GM18499 (cell line): ENCODE measurements at regions not wholly inside any gene's neighbourhood (a gene's known extent, or its start where the extent isn't known, plus 50 kb on each side); places are given as distances from the start of the nearest gene placed in this dataset.
A peak's percentile ranks its signal among the peaks of the same experiment; 100 is the strongest.
"Not testable (repeated sequence)": the region's sequence is repeated elsewhere in the genome, so short reads cannot be mapped to it uniquely, and the experiment has no call there.

ENCODE experiments used
- ATAC-seq: cut with Tn5 transposase; IDR thresholded peaks from one replicate; pipeline ENCODE4 v1.9.1; 2021; ENCODE audit warnings: moderate number of reproducible peaks; ENCODE audit not compliant: insufficient read depth, unreplicated experiment

DNA sequence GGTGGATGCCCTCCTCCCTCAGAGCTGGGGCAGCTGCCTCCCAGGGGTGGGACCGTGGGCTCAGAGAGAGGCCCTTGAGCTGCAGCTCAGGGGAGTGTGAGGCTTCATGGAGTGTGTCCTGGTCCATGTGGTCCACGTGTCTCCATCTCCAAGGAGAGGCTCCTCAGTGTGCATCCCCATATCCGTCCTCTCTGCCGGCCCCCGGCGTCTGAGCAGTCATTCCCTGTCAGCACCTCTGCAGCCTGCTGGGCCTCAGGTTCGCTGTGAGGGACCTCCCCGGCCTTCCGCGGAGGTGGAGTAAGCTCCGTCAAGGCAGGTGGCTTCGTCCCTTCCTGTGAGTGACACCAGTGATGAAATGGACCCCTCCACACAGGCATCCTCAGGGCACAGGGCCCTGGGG is 160.7 kb upstream of the POTEB2 start:
- ATAC-seq, result not testable (repeated sequence)

DNA sequence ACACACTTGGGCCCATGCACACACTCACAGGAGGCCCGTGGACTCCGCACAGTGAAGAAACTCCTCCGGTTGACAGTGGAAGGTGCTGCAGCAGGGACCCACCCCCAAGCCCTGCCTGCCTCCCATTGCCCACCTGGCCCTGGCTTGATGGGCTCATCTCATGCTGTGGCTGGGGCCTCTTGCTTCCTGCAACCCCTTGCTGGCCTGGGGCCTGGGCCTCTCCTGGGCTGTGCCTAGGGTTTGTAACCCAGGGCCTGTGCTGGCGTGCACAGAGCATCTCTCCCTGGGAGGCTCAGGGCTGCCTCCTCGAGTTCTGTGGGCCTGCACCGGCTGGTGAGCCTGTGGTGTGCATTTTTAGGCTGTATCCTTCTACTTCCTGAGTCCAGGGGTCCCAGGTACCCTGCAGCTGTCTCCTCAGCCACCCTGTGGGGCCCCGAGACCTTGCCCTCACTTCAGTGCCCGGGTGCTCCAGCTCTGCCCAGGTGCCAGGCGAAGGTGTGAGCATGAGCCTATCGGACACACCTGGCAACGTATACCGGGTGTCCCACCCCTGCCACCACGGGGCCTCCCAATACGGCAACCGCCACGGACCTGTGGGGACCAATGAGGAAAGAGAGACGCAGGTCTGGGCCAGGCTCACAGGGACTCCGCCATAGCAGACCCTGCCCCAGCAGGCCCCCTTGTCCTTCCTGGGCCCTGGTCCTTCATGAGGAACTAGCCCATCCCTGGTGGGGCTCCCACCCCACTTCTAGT is 158.3 kb upstream of the POTEB2 start:
- ATAC-seq, result not testable (repeated sequence)

DNA sequence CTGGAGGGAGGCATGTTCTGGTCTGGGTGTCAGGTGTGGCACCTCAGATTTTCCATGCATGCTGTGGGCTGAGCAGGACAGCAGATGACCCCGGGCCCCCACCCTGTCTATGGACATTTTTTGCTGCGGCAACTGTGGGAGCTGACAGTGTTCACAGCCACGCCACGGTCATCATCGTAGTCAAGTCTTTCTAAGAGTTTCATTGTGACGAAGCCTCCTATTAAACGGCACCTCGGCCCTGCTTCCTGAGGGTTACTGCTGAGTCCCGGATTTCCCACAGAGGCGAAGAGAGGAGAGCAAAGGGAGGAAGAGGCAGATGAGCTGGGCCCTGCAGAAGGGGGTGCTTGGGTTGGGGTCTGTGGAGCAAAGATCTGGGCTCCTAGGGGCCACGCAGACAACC is 152.1 kb upstream of the POTEB2 start:
- ATAC-seq, result not testable (repeated sequence)

DNA sequence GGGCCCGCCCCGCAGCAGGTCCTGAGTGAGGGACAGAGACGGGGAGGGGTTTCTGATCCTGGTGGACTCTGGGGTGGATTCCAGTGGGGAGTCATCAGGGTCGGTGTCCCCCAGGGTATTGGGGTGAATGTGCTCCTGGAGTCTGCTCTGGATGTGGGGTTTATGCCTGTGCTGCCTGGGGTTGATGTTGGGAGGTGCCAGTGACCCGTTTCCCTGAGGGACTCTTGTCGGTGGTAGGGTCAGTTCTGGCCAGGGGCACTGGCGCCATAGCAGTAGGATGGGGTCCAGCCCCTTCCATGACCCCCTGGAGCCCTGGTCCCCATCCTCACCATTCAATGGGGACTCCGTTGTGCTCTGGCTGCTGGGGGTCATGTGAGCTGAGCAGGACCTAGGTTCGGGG is 151.2 kb upstream of the POTEB2 start:
- not testable (repeated sequence) for ATAC-seq

DNA sequence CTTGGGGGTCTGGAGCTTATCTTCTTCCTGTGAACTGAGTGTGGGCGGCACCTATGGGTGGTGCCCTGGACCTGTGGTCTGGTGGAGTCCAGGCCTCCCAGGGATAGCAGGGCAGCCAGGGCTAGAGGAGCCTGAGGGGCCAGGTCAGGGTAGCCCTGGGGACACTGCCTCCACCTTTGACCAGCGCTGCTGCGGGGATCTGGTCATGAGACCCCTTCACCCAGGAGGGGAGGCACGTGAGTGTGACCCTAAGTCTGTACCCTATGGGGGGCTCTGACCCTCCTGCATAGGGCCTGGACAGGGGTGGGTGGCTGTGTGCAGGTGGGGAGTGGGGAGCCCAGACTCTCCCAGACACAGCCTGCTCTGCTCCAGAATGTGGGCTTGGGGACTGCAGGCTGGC is 150.5 kb upstream of the POTEB2 start:
- ATAC-seq, result not testable (repeated sequence)

DNA sequence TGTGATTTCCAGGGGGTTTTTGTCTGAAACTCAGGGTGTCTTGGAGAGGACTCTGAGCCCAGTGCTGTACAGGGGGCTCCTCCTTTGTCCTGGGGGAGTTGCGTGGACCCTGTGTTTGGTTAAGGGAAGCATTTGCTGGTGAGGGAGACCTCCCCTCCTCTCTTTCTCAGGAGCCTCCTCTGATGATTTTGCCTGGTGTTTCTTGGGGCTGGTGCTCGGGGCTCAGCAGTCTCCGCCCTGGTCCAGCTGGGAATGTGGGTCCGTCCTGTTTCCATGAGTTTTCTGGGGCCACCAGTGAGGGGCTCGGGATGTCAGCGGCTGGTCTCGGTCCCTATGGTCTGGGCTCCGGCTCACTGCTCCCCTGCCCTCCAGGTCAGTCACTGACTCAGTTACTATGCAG is 149.1 kb upstream of the POTEB2 start:
- not testable (repeated sequence) for ATAC-seq

DNA sequence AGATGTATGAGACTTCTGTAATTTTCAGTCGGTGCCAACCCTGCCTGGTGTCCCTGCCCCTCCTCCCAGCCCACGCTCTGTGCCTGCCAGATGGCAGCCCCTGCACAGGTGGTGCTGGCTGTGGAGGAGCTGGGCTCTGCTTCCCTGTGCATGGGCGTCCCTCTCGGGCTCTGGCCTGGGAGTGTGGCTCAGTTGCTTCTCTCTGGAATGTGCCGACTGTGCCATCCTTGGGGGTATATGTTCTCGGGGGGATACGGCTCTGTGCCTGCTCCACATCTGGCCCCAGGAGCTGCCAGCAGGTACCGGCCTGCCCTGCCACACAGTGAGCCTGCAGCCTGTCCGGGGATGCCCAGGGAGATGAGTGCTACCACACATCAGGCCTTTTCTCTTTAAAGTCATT is 147.2 kb upstream of the POTEB2 start:
- not testable (repeated sequence) for ATAC-seq

DNA sequence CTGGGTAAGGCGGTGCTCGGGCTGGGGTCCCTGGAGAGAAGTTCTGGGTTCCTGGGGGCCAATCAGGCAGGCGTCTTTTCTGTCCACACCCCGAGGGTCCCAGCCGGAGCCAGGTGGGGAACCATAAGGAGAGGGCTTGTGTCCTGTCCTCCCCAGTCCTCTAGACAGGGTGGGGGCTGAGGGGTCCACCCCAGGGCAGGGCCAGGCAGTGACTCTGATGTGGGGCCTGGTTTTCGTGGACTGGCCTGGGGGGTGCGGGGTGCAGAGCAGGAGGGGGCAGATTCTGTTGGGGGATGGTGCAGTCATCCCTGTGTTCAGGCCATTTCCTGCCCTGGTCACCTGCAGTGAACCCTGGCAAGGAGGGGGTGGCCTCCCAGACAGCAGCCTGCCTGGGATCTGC is 143.5 kb upstream of the POTEB2 start:
- not testable (repeated sequence) for ATAC-seq

DNA sequence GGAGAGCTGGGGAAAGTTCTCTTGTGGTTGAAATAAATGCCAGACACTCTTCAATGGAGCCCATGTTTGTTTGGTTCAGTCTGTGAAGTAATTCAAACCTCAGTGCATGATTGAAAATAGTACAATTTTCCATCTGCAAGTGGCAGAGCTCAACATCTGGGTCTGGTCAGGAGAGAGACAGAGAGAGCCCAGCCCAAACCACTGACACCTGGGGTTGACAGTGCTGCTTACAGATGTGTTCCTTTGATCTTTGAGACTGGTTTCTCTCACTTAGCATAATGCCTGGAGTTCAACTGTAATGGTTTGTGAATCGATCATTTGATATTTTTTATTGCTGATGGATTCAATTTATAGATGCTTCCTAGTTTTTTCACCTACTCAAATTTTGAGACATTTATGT is 137.3 kb upstream of the POTEB2 start:
- ATAC-seq, result not testable (repeated sequence)

DNA sequence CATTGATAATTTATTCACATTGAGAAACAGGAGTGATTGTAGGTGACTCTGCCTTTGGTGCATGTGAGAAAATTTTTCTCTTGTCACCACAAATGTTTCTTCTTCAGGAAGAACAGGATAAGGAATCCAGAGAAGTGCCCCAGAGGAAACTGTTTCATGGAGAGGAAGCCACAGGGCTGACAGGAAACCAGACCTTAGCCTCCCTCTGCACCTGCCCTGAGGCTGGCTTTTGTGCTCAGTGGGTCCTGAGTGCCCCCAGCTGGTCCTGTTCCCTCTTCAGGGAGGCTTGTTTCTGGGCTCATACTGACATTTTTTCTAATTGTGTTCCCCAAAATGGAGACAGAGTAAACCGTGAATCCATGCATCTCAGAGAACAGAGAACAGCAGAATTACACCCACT is 135.8 kb upstream of the POTEB2 start:
- not testable (repeated sequence) for ATAC-seq

DNA sequence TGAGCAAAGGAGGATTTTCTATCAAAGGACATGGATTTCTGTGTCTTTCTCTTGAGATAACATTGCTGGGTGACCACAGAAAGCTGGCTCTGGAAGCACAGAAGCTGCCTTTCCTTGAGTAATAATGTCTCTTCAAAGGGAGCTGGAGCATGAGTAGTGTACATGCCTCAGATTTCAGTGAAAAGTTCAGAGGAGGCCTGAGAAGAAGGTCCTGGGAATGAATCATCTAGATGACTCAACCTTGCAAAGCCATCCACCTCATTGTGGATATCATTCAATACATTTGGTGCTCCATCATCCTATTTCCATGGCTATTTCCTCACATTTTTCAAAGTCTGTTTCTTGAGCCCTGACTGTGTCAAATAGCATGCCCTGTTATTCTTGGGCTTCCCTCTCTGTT is 125.6 kb upstream of the POTEB2 start:
- not testable (repeated sequence) for ATAC-seq

DNA sequence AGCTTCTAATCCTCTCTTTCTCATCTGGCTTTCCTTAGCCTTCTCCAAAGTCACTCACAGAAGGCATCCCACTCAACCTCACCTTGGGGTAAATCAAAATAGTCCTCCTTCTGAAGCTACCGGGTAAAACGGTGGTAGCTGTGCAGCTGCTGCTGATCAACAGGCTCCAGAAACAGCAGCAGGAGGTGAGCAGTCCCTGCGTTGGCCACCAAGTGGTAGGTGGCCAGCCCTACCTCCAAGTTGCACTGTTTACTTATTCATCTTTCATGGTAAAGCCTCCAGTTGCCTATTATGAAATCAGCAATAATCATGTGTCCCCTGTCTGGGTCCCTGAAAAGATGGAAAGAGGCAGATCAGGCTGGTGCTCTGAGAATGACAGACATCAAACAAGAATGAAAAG is 125.1 kb upstream of the POTEB2 start:
- ATAC-seq, result not testable (repeated sequence)

DNA sequence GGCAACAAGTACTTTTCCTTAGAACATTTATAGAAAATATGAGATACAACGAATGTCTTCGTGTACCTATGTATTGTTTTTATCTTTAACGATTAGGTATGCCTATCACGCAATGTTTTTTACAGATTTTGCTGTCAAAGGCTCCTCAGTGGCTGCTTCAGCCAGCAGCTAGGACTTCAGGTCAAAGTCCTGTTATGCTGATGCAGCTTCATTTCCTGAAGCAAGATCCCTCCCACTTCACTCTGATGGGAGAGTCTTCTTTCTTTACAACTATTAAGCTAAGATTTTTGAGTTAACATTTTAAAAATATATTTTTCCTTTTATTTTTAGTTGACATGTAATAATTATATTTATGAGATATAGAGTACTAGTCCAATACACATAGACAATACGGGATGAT is 120.7 kb upstream of the POTEB2 start:
- ATAC-seq, result not testable (repeated sequence)

DNA sequence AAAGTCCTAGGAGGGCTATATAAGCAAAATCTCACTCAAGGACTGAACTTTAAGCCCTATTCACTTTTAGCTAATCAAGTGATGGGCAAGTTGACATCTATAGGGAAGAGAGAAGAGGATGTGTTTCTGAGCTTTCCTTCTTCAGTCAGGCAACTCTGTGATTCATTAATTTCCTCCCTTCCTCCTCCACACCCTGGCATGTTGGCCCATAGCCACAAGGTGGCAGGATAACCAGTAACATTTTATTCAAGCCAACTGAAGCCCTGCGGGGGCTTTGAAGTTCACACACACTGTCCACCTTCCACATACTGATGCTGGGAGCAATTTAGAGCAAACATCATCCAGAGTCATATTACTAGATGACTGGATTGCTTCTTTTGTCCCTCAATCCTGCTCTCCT is 111.9 kb upstream of the POTEB2 start:
- peak; percentile 86 for ATAC-seq

DNA sequence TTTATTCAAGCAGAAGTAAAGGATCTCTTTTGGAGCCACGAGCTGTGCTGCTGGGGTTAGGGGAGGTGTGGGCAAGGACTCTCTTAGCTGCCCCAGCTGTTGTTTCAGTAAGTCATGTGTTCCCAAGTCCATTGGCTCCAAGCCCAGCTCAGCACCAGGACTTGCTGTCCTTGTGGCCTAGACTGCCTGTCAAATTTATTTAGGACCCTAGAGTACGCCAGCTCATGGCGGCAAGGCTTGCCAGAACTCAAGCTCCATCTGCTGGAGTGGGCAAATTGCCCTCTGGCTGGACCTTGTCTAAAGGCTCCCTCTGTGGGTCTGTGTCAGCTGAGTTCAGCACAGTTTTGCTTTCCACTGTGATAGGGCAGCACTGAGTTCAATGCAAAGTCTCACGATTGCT is 106.6 kb upstream of the POTEB2 start:
- ATAC-seq, result not testable (repeated sequence)

DNA sequence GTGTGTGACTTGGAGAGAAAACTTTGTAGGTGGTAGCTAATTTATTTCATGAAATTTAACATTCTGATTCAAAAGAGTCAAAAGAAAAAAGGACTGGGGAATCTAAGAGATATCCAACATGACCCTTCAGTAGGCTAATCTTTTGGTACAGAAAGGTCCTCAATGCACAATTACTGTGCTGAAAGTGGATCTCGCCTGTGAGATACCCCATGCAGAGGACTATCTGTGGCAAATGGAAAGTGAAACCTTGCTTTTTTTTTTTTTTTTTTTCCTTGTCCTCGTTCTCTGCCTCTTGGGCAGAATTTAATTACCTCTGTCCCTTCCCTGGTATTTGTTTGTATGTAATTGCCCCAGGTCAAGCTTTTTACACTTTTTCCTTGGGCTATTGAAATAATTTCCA is 93.2 kb upstream of the POTEB2 start:
- not testable (repeated sequence) for ATAC-seq

DNA sequence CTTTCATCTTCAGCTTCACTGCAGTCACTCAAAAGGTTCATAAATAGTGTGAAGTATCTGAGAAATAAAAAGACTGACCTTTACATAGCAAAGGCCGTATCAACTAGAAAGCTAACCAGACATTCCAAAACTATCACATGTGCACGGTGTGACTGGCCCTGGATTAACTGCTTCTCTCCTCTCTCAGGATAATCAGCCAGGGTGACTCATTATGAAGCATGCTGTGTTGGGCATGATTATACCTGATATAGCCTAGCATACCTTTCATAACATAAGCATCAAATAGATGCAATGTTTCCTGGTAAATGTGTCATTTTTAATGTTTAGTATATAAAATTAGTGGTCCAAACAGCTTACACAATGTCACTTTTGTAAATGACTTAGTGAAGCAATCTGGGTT is 63.2 kb upstream of the POTEB2 start:
- ATAC-seq, result not testable (repeated sequence)
